ENCODE measurements at regions not wholly inside any gene's neighbourhood (a gene's known extent, or its start where the extent isn't known, plus 50 kb on each side); places are given as distances from the start of the nearest gene placed in this dataset.

DNA sequence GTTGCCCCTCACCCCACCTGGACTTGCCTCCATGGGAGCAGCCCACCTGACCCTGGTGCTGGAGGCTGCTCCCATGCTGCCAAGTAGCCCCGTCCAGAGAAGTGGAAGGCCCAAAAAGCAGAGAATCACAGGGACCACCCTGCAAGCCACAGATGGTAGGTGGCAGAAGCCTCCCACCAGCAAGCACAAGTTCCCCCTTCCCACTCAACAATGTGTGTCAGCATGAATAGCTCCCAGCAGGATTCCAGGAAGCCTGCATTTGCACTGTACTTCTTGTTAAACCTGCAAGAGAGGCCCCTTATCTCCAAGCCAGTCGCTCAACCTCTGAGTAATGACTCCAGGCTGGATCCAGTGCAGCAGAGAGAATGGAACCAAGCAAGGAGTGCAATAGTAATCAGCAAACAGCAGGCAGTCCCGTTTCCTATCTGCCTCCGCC is 180.8 kb upstream of the CST7 start:
- Histone ChIP-seq H4K20me1 (ENCODE audit: insufficient read depth) (no peaks in the 10 kb centered on the region), H3K4me3 (IDR thresholded peaks at IDR 0.05; ENCODE audit: insufficient read depth, low read depth, low read length) (no peak overlapping the region), H3K27me3 (ENCODE audit: insufficient read depth, low read depth) (no peaks in the 10 kb centered on the region), H3K79me2 (ENCODE audit: insufficient read depth, low read depth) (no peaks in the 10 kb centered on the region), H3K4me1 (ENCODE audit: low read depth, poor library complexity, severe bottlenecking) (peaks cover 3% of the 10 kb centered on the region), H3K27ac (no peak overlapping the region), H2AFZ (ENCODE audit: low read depth) (no peak overlapping the region), H3K9ac (no peak overlapping the region), H3K36me3 (ENCODE audit: insufficient read depth) (no peaks in the 10 kb centered on the region), H3K4me2 (no peak overlapping the region)
- TF ChIP-seq, protein P1, sequence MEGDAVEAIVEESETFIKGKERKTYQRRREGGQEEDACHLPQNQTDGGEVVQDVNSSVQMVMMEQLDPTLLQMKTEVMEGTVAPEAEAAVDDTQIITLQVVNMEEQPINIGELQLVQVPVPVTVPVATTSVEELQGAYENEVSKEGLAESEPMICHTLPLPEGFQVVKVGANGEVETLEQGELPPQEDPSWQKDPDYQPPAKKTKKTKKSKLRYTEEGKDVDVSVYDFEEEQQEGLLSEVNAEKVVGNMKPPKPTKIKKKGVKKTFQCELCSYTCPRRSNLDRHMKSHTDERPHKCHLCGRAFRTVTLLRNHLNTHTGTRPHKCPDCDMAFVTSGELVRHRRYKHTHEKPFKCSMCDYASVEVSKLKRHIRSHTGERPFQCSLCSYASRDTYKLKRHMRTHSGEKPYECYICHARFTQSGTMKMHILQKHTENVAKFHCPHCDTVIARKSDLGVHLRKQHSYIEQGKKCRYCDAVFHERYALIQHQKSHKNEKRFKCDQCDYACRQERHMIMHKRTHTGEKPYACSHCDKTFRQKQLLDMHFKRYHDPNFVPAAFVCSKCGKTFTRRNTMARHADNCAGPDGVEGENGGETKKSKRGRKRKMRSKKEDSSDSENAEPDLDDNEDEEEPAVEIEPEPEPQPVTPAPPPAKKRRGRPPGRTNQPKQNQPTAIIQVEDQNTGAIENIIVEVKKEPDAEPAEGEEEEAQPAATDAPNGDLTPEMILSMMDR (conservative IDR thresholded peaks at IDR 0.05; ENCODE audit: low read depth, low read length) = no peak

DNA sequence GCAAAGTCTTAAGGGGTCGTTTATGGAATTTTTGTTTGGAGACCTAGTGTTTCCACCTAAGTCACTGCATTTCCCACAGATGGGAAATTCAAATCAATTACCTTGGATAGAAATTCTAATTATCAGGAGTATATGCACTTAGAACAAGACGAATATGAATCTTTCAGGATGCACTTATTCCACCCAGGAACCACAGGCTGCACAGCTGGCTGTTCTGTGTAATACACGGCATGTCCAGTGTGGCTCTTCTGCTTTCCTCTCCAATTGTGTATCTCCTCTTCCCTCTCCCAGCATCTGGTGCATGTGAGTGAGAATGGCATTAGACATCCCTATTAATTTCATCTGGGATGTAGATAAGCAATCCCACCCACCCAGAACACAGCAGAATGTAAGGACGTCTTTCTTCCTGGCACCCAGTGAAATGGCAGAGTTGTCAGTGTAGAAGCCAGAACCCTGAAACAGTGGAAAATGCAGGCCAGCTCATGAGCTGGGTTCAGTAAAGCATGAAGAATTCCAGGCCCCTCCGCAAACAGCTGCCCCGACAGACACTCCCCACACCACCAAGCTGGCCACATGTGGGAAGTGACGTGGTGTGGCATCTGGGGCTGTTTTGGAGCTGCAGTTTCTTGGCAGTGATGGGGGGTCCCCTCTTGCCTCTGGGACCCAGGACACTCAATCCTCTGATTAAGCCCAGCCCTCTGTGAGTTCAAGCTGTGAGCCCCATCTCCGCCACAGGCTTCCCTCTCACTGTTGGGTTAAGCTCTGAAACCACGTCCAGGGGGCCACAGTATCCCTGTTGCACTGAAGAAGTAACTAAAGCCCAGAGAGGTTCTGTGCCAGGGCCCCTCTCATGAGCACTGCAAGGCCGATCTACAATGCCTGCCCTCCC is 180.1 kb upstream of the CST7 start:
- Histone ChIP-seq H3K4me2 (no peak overlapping the region), H3K79me2 (ENCODE audit: insufficient read depth, low read depth) (no peaks in the 10 kb centered on the region), H2AFZ (ENCODE audit: low read depth) (no peak overlapping the region), H3K4me1 (ENCODE audit: low read depth, poor library complexity, severe bottlenecking) (peaks cover 9% of the 10 kb centered on the region), H3K27ac (no peak overlapping the region), H3K27me3 (ENCODE audit: insufficient read depth, low read depth) (no peaks in the 10 kb centered on the region), H3K36me3 (ENCODE audit: insufficient read depth) (no peaks in the 10 kb centered on the region), H3K4me3 (IDR thresholded peaks at IDR 0.05; ENCODE audit: insufficient read depth, low read depth, low read length) (no peak overlapping the region), H4K20me1 (ENCODE audit: insufficient read depth) (no peaks in the 10 kb centered on the region), H3K9ac (no peak overlapping the region)
- TF ChIP-seq, protein P1 (conservative IDR thresholded peaks at IDR 0.05; ENCODE audit: low read depth, low read length) = no peak

- Histone ChIP-seq H3K27me3 (ENCODE audit: insufficient read depth, low read depth) (no peaks in the 10 kb centered on the region), H3K27ac (no peak overlapping the region), H4K20me1 (ENCODE audit: insufficient read depth) (no peaks in the 10 kb centered on the region), H3K36me3 (ENCODE audit: insufficient read depth) (no peaks in the 10 kb centered on the region), H3K4me2 (no peak overlapping the region), H3K4me1 (ENCODE audit: low read depth, poor library complexity, severe bottlenecking) (peaks cover 15% of the 10 kb centered on the region), H2AFZ (ENCODE audit: low read depth) (no peak overlapping the region), H3K9ac (no peak overlapping the region), H3K79me2 (ENCODE audit: insufficient read depth, low read depth) (no peaks in the 10 kb centered on the region), H3K4me3 (IDR thresholded peaks at IDR 0.05; ENCODE audit: insufficient read depth, low read depth, low read length) (no peak overlapping the region)
- TF ChIP-seq, protein P1 (conservative IDR thresholded peaks at IDR 0.05; ENCODE audit: low read depth, low read length) = no peak
These were observed 179.0 kb upstream of the CST7 start for GRCh38 chr20:24769878-24770627.

- peaks cover 15% of the 10 kb centered on the region for H3K4me1 ChIP-seq (ENCODE audit: low read depth, poor library complexity, severe bottlenecking)
- TF ChIP-seq, protein P1 (conservative IDR thresholded peaks at IDR 0.05; ENCODE audit: low read depth, low read length) = no peak
- no peak overlapping the region for H3K4me2 ChIP-seq
- H3K36me3 ChIP-seq (ENCODE audit: insufficient read depth) = no peaks in the 10 kb centered on the region
- no peak overlapping the region for H3K27ac ChIP-seq
- no peaks in the 10 kb centered on the region for H3K79me2 ChIP-seq (ENCODE audit: insufficient read depth, low read depth)
- no peak overlapping the region for H3K4me3 ChIP-seq (IDR thresholded peaks at IDR 0.05; ENCODE audit: insufficient read depth, low read depth, low read length)
- no peak overlapping the region for H2AFZ ChIP-seq (ENCODE audit: low read depth)
- H3K27me3 ChIP-seq (ENCODE audit: insufficient read depth, low read depth) = no peaks in the 10 kb centered on the region
- H4K20me1 ChIP-seq (ENCODE audit: insufficient read depth) = no peaks in the 10 kb centered on the region
- no peak overlapping the region for H3K9ac ChIP-seq
These were observed 178.2 kb upstream of the CST7 start for GRCh38 chr20:24770628-24771541.
